ENCODE measurements at regions not wholly inside any gene's neighbourhood (a gene's known extent, or its start where the extent isn't known, plus 50 kb on each side); places are given as distances from the start of the nearest gene placed in this dataset.

DNA sequence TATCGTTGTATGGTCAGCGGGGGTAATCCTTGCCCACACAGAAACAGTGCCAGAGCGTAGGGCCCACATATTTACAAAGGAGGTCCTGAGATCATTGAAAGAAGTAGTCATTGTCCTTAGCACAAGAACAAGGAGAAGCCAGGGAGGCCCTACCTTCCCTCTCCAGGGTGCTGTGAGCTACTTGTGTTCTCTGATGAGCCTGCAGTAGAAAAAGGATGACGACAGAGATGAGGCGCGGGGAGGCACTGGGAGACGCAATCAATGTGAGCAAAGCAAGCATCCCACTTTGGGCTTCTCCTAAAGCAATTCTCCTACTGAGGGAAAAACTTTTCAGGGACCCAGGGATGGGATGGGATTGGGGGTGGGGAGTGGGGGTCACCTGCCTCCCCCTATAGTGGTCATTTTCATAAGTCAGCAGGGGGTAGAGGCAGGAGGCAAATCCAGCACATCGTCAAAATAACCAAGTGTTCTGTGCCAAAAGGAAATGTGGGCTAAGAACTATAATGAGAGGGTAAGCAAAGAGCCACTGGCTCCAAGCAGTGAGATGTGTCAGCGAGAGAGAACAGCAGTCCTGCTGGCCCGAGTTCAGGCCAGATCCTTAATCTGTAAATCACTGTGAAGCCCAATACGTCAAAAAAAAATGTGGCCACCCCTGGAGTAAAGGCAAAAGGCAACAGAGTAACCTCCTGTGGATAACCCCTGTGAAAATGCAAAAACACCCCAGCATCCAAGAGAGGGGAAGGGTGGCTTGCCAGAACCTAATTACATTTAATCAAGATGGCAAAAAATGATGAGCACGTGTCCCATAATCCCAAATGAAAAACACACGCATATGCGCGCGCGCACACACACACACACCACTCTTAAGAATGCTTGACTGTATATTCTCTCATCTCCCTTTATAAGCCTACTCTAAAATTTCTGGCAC lies 136.6 kb upstream of the HHIP start:
- 81% methylated on average over 10 of the region's 17 CpGs for WGBS (ENCODE audit: insufficient coverage)
- H3K9me3 ChIP-seq (ENCODE audit: control insufficient read depth, insufficient read depth, low read length): no peaks in the 10 kb centered on the region
- no peak overlapping the region for H3K27ac ChIP-seq (ENCODE audit: low read depth, low read length)
- H3K4me3 ChIP-seq (ENCODE audit: low read depth, low read length): no peak overlapping the region
- no peak for DNase-seq (ENCODE audit: low read depth in 4 of 6, low spot score in 6 of 6)
- no peaks in the 10 kb centered on the region for H3K4me1 ChIP-seq (ENCODE audit: control insufficient read depth, insufficient read depth, low read length)
- H3K27me3 ChIP-seq (ENCODE audit: control insufficient read depth, insufficient read depth, low read length): no peaks in the 10 kb centered on the region
- H3K36me3 ChIP-seq (ENCODE audit: control insufficient read depth, insufficient read depth, low read length): no peaks in the 10 kb centered on the region

- DNase-seq (ENCODE audit: low read depth in 4 of 6, low spot score in 6 of 6): no peak
- WGBS (ENCODE audit: insufficient coverage): no CpG with 5 or more reads among the region's 1 CpG
- no peak overlapping the region for H3K4me3 ChIP-seq (ENCODE audit: low read depth, low read length)
- H3K4me1 ChIP-seq (ENCODE audit: control insufficient read depth, insufficient read depth, low read length): no peaks in the 10 kb centered on the region
- H3K27ac ChIP-seq (ENCODE audit: low read depth, low read length): no peak overlapping the region
- no peaks in the 10 kb centered on the region for H3K27me3 ChIP-seq (ENCODE audit: control insufficient read depth, insufficient read depth, low read length)
- no peaks in the 10 kb centered on the region for H3K36me3 ChIP-seq (ENCODE audit: control insufficient read depth, insufficient read depth, low read length)
- no peaks in the 10 kb centered on the region for H3K9me3 ChIP-seq (ENCODE audit: control insufficient read depth, insufficient read depth, low read length)
Observed at GRCh38 chr4:144514736-144515135, 131.2 kb upstream of the HHIP start.

DNA sequence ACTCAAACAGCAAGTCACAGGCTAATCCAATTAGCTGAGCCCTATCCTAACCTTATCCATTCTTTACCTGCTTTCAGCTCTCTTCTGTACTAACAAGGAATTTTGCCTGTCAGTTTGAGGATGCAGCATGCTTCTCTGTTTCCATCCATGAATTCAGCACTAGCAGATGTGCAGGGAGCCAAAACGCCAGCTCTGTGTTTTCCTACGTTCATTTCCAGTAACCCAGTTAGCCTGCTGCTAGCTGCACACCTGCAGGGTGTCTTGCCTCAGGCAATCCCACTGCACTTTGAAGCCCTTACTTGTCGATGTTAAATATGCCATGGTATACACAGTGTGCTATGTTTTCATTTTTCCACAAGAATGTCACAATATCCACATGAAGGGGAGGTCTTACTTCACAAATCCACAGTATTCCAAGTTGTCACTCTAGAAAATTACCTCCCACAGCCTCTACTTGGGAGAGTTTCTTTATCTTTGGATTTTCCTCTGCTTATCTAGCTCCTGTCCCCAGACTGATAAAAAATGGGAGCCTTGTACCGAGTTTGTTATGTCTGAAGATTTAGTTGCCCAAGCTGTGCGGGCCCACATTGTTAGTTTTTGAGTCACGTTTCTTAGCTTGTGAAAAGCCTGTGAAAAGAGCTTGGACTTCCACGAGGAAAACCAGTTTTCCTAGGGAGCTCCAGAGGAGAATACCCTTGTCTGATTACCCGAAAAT lies 127.6 kb upstream of the HHIP start:
- 47% methylated on average over 6 of the region's 8 CpGs for WGBS (ENCODE audit: insufficient coverage)
- DNase-seq (ENCODE audit: low read depth in 4 of 6, low spot score in 6 of 6): peak in 2 of 6 donors; percentile 13 to 47
- H3K36me3 ChIP-seq (ENCODE audit: control insufficient read depth, insufficient read depth, low read length): no peaks in the 10 kb centered on the region

GRCh38 chr4:144531841-144532240 lies 114.1 kb upstream of the HHIP start:
- Histone ChIP-seq H3K27ac (ENCODE audit: low read depth, low read length) (no peak overlapping the region), H3K4me1 (ENCODE audit: control insufficient read depth, insufficient read depth, low read length) (no peaks in the 10 kb centered on the region), H3K4me3 (ENCODE audit: low read depth, low read length) (no peak overlapping the region), H3K27me3 (ENCODE audit: control insufficient read depth, insufficient read depth, low read length) (no peaks in the 10 kb centered on the region), H3K36me3 (ENCODE audit: control insufficient read depth, insufficient read depth, low read length) (no peaks in the 10 kb centered on the region), H3K9me3 (ENCODE audit: control insufficient read depth, insufficient read depth, low read length) (no peaks in the 10 kb centered on the region)
- DNase-seq (ENCODE audit: low read depth in 4 of 6, low spot score in 6 of 6): no peak
- 80% methylated on average over 1 of the region's 2 CpGs for WGBS (ENCODE audit: insufficient coverage)

More for the DNA sequence above, 127.6 kb upstream of the HHIP start:
- Histone ChIP-seq H3K4me3 (ENCODE audit: low read depth, low read length) (no peak overlapping the region), H3K27ac (ENCODE audit: low read depth, low read length) (no peak overlapping the region), H3K4me1 (ENCODE audit: control insufficient read depth, insufficient read depth, low read length) (no peaks in the 10 kb centered on the region), H3K27me3 (ENCODE audit: control insufficient read depth, insufficient read depth, low read length) (no peaks in the 10 kb centered on the region), H3K9me3 (ENCODE audit: control insufficient read depth, insufficient read depth, low read length) (no peaks in the 10 kb centered on the region)

DNA sequence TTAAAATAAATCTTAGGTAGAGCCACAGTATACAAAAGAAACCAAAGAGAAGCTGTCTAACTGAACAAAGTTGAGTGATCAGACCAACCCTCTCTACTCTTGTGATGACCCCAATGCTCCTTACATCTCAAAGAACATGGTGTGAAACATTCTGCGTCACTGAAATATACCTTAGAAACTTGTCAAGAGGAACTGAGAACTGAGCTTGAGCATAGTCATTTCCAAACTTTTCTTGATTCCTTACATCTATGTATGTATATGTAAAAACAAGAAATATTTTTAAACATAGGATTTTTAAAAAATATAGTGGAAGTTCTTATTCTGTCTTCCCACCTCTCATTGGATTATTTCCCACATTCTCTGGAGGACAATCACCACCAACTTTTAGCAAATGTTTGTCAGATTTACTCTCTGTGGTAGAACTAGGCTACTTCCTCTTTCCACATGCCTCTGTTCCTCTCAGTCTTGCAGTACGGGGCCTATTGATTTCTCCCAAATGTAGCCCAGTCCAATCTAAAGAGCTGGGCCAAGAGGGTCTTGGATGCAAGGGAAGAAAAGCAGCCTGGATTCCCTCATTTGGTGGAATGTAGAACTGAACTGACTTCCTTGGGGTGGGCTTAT lies 98.2 kb upstream of the HHIP start:
- WGBS (ENCODE audit: insufficient coverage): 100% methylated on average over 1 of the region's 2 CpGs
- no peaks in the 10 kb centered on the region for H3K27me3 ChIP-seq (ENCODE audit: control insufficient read depth, insufficient read depth, low read length)
- H3K36me3 ChIP-seq (ENCODE audit: control insufficient read depth, insufficient read depth, low read length): no peaks in the 10 kb centered on the region
- DNase-seq (ENCODE audit: low read depth in 4 of 6, low spot score in 6 of 6): no peak
- H3K4me3 ChIP-seq (ENCODE audit: low read depth, low read length): no peak overlapping the region
- H3K9me3 ChIP-seq (ENCODE audit: control insufficient read depth, insufficient read depth, low read length): no peaks in the 10 kb centered on the region
- no peak overlapping the region for H3K27ac ChIP-seq (ENCODE audit: low read depth, low read length)
- no peaks in the 10 kb centered on the region for H3K4me1 ChIP-seq (ENCODE audit: control insufficient read depth, insufficient read depth, low read length)

- Histone ChIP-seq H3K4me1 (ENCODE audit: control insufficient read depth, insufficient read depth, low read length) (no peaks in the 10 kb centered on the region), H3K27me3 (ENCODE audit: control insufficient read depth, insufficient read depth, low read length) (no peaks in the 10 kb centered on the region), H3K9me3 (ENCODE audit: control insufficient read depth, insufficient read depth, low read length) (no peaks in the 10 kb centered on the region), H3K36me3 (ENCODE audit: control insufficient read depth, insufficient read depth, low read length) (no peaks in the 10 kb centered on the region), H3K4me3 (ENCODE audit: low read depth, low read length) (no peak overlapping the region), H3K27ac (ENCODE audit: low read depth, low read length) (no peak overlapping the region)
- DNase-seq (ENCODE audit: low read depth in 4 of 6, low spot score in 6 of 6): peak in 1 of 6 donors; percentile 22
- WGBS (ENCODE audit: insufficient coverage): no CpG with 5 or more reads among the region's 1 CpG
Observed at GRCh38 chr4:144556636-144557035, 89.3 kb upstream of the HHIP start.

GRCh38 chr4:144557404-144557803 lies 88.6 kb upstream of the HHIP start:
- H3K36me3 ChIP-seq (ENCODE audit: control insufficient read depth, insufficient read depth, low read length): no peaks in the 10 kb centered on the region
- peaks cover 2% of the 10 kb centered on the region for H3K4me1 ChIP-seq (ENCODE audit: control insufficient read depth, insufficient read depth, low read length)
- no peak overlapping the region for H3K4me3 ChIP-seq (ENCODE audit: low read depth, low read length)
- no peaks in the 10 kb centered on the region for H3K27me3 ChIP-seq (ENCODE audit: control insufficient read depth, insufficient read depth, low read length)
- no peak for DNase-seq (ENCODE audit: low read depth in 4 of 6, low spot score in 6 of 6)
- no CpG with 5 or more reads among the region's 1 CpG for WGBS (ENCODE audit: insufficient coverage)
- H3K9me3 ChIP-seq (ENCODE audit: control insufficient read depth, insufficient read depth, low read length): no peaks in the 10 kb centered on the region
- H3K27ac ChIP-seq (ENCODE audit: low read depth, low read length): no peak overlapping the region

DNA sequence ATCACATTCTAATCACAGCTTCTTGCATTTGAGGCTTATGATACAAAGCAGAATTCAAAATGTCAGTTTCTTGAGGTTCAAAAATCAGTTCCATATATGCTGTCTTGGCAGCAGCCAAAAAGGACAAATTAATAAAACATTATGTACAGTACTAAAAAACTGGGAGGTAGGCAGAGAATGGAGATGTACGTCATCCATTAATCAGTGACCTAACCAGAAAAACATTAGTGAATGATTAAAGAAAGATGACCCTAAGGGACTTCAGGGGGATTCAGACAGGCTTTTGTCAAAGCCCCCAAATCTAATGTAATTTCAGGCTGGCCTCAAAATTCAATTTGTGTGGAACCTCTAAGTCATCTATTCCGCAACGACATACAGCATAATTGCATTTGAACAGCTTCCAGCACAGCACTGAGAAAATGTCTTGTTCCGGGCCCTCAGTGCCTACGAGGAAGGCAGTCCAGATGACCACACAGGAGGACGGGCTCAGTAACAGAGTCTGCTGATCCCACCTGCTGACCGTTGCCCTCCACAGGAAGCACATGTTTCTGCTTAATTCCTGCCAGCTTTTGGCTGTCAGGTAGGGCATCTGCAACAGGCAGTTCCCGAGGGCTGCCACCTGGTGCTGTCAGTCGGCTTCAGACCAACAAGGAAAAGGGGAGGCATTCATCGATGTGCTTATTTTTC lies 83.8 kb upstream of the HHIP start:
- H3K36me3 ChIP-seq (ENCODE audit: control insufficient read depth, insufficient read depth, low read length): no peaks in the 10 kb centered on the region
- H3K27me3 ChIP-seq (ENCODE audit: control insufficient read depth, insufficient read depth, low read length): no peaks in the 10 kb centered on the region
- peak in 2 of 6 donors; percentile 17 to 55 for DNase-seq (ENCODE audit: low read depth in 4 of 6, low spot score in 6 of 6)
- no peak overlapping the region for H3K27ac ChIP-seq (ENCODE audit: low read depth, low read length)
- no peak overlapping the region for H3K4me3 ChIP-seq (ENCODE audit: low read depth, low read length)
- no peaks in the 10 kb centered on the region for H3K9me3 ChIP-seq (ENCODE audit: control insufficient read depth, insufficient read depth, low read length)
- 34% methylated on average over 9 of the region's 10 CpGs for WGBS (ENCODE audit: insufficient coverage)
- peaks cover 3% of the 10 kb centered on the region for H3K4me1 ChIP-seq (ENCODE audit: control insufficient read depth, insufficient read depth, low read length)

GRCh38 chr4:144564358-144564757 lies 81.6 kb upstream of the HHIP start:
- Histone ChIP-seq H3K27me3 (ENCODE audit: control insufficient read depth, insufficient read depth, low read length) (no peaks in the 10 kb centered on the region), H3K9me3 (ENCODE audit: control insufficient read depth, insufficient read depth, low read length) (no peaks in the 10 kb centered on the region), H3K4me3 (ENCODE audit: low read depth, low read length) (no peak overlapping the region), H3K4me1 (ENCODE audit: control insufficient read depth, insufficient read depth, low read length) (peaks cover 3% of the 10 kb centered on the region), H3K27ac (ENCODE audit: low read depth, low read length) (no peak overlapping the region), H3K36me3 (ENCODE audit: control insufficient read depth, insufficient read depth, low read length) (no peaks in the 10 kb centered on the region)
- no peak for DNase-seq (ENCODE audit: low read depth in 4 of 6, low spot score in 6 of 6)
- WGBS (ENCODE audit: insufficient coverage): 79% methylated on average over 3 of the region's 3 CpGs
